DND-41 (cell line): ENCODE measurements at regions not wholly inside any gene's neighbourhood (a gene's known extent, or its start where the extent isn't known, plus 50 kb on each side); places are given as distances from the start of the nearest gene placed in this dataset.

Experiments used
- EZH2 ChIP-seq: IDR thresholded peaks from 3 replicates; pipeline ENCODE4 v1.6.1; 2012; ENCODE audit warnings: borderline replicate concordance, low read depth, mild to moderate bottlenecking, moderate library complexity, low read length, inconsistent platforms; ENCODE audit not compliant: severe bottlenecking
- TF ChIP-seq, protein P1 (sequence below): IDR thresholded peaks from 2 replicates; pipeline ENCODE4 v1.5.1; 2012; ENCODE audit warnings: borderline replicate concordance, low read length, moderate library complexity, mild to moderate bottlenecking; ENCODE audit not compliant: poor library complexity, severe bottlenecking; ENCODE audit errors: extremely low read depth

DNA sequence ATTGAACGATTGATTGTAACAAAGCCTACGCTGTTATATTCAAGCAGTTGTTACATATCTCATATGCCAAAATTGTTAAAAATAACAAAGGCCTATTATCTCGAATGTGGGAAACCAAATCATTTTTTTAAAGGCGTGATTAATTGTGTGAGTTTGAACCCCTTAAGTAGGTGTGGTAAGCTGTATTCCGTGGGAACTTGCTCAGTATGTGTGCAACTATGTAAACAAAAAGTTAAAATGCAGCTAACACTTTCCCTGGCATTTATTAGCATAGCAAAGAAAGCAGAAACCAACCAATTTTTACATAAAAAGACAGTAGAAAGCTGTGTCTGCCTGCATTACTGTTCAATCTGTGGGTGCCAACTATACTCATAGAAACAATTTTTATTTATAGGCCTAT is 166.0 kb upstream of the HAND2 start:
- TF ChIP-seq, protein P1, sequence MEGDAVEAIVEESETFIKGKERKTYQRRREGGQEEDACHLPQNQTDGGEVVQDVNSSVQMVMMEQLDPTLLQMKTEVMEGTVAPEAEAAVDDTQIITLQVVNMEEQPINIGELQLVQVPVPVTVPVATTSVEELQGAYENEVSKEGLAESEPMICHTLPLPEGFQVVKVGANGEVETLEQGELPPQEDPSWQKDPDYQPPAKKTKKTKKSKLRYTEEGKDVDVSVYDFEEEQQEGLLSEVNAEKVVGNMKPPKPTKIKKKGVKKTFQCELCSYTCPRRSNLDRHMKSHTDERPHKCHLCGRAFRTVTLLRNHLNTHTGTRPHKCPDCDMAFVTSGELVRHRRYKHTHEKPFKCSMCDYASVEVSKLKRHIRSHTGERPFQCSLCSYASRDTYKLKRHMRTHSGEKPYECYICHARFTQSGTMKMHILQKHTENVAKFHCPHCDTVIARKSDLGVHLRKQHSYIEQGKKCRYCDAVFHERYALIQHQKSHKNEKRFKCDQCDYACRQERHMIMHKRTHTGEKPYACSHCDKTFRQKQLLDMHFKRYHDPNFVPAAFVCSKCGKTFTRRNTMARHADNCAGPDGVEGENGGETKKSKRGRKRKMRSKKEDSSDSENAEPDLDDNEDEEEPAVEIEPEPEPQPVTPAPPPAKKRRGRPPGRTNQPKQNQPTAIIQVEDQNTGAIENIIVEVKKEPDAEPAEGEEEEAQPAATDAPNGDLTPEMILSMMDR: no peak
- TF ChIP-seq EZH2: no peak
